Femur (tissue), 1 donor: ENCODE measurements at regions not wholly inside any gene's neighbourhood (a gene's known extent, or its start where the extent isn't known, plus 50 kb on each side); places are given as distances from the start of the nearest gene placed in this dataset.
"Not testable (repeated sequence)": the region's sequence is repeated elsewhere in the genome, so short reads cannot be mapped to it uniquely, and the experiment has no call there.

Source experiments
- DNase-seq: peaks from one replicate; pipeline ENCODE4 v3.0.0-alpha.2; 2017

DNA sequence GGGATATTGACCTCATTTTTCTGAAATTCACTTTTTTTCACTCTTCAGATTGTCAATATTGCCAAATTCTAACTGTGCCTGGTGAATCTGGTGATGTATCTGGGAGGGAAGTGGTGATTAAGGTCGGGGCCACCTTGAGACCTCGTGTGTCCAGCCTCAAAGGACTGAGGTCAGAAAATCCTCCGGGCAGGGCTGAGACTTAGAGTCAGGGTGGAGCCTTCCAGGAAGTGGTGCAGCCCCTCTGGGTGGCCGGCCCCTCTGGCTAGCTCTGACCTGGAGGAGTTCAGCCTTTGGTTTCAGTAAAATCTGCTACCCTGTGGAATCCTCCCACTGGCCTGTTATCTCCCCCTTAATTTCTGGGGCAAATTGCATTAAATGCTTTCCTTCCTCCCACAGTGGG lies 175.7 kb downstream of the TRIM43 start:
- DNase-seq, result not testable (repeated sequence)

GRCh38 chr2:95767950-95768349 lies 176.1 kb downstream of the TRIM43 start:
- not testable (repeated sequence) for DNase-seq

DNA sequence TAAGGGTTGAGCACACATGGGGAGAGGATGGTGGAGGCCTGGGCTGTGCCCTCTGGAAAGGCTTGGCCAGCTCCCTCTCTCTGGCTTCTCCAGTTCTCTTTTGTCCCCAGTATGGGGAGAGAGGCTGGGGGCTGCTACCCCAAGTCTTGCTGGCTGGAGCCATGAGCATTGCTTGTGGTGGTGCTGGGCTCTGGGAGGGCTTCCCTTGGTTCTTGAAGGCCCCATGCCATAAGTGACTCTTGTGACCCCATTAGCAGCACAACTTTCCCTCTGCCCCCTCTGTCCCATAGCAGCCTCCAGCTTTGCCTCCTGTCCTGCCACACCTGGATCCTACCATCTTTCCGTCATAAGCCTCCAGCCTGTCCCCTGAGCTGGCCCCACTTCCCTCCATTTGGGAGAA lies 177.5 kb downstream of the TRIM43 start:
- DNase-seq, result not testable (repeated sequence)

- DNase-seq, result not testable (repeated sequence)
Observed at GRCh38 chr2:95770726-95771125, 178.9 kb downstream of the TRIM43 start.

GRCh38 chr2:95774322-95775192 lies 182.8 kb downstream of the TRIM43 start:
- DNase-seq, result not testable (repeated sequence)

GRCh38 chr2:95775193-95775531 lies 183.4 kb downstream of the TRIM43 start:
- not testable (repeated sequence) for DNase-seq
